WI38 (cell line): ENCODE measurements at regions not wholly inside any gene's neighbourhood (a gene's known extent, or its start where the extent isn't known, plus 50 kb on each side); places are given as distances from the start of the nearest gene placed in this dataset.
"Not testable (repeated sequence)": the region's sequence is repeated elsewhere in the genome, so short reads cannot be mapped to it uniquely, and the experiment has no call there.

Experiments used
- H3K4me3 ChIP-seq: 2 replicates; pipeline ENCODE4 v1.5.1; 2011; ENCODE audit warnings: low read depth, mild to moderate bottlenecking, control low read depth, low read length
- CTCF ChIP-seq: IDR thresholded peaks from 2 replicates; pipeline ENCODE4 v1.5.1; 2012; ENCODE audit warnings: low read depth, mild to moderate bottlenecking, control low read depth, low read length

GRCh38 chr3:56942523-56942922 lies 117.9 kb upstream of the SPATA12 start:
- no peak overlapping the region for H3K4me3 ChIP-seq
- no peak for TF ChIP-seq CTCF

DNA sequence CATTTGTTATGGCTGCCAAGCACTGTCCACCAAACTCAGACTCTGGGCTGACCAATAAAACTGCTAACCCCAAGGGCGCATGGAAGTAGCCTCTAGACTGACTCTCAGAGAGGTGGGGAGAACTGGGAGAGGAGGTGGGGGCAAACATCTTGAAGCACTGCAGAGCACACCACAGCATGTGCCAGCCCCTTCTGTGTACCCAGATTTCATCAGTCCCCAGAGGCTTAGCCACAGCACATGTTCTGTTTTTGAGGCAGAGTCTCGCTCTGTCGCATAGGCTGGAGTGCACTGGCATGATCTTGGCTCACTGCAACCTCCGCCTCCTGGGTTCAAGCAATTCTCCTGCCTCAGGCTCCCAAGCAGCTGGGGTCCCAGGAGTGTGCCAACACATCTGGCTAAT lies 119.5 kb upstream of the SPATA12 start:
- no peak overlapping the region for H3K4me3 ChIP-seq

GRCh38 chr3:56940321-56940720 lies 120.1 kb upstream of the SPATA12 start:
- H3K4me3 ChIP-seq = no peak overlapping the region
- no peak for TF ChIP-seq CTCF

More for the DNA sequence above, 119.5 kb upstream of the SPATA12 start:
- TF ChIP-seq CTCF = no peak

GRCh38 chr3:56939834-56940233 lies 120.6 kb upstream of the SPATA12 start:
- TF ChIP-seq CTCF = no peak
- H3K4me3 ChIP-seq = no peak overlapping the region

GRCh38 chr3:56938530-56938929 lies 121.9 kb upstream of the SPATA12 start:
- H3K4me3 ChIP-seq = no peak overlapping the region
- TF ChIP-seq CTCF = no peak

GRCh38 chr3:56937580-56937979 lies 122.9 kb upstream of the SPATA12 start:
- no peak for TF ChIP-seq CTCF

DNA sequence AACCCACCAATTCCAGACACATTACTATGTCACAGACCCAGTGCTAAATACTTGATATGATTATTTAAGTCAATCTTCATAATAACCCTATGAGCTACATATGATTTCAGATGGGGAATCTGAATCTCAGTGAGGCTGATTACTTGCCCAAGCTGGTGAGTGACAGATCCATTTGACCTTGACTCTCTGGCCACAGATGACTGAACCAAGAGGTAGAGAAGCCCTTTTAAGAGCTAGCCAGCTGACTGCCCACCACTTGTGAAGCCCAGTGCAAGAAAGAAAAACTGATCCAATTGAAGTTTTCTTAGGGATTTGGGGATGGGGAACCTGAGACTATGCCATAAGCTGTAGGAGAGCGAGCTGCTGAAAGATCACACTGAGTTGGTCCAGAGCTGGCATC lies 124.7 kb upstream of the SPATA12 start:
- no peak for TF ChIP-seq CTCF

More at GRCh38 chr3:56937580-56937979, 122.9 kb upstream of the SPATA12 start:
- H3K4me3 ChIP-seq = no peak overlapping the region

GRCh38 chr3:56934481-56934880 lies 126.0 kb upstream of the SPATA12 start:
- H3K4me3 ChIP-seq = not testable (repeated sequence)

More for the DNA sequence above, 124.7 kb upstream of the SPATA12 start:
- no peak overlapping the region for H3K4me3 ChIP-seq
